ES-I3 (cell line): ENCODE measurements at regions not wholly inside any gene's neighbourhood (a gene's known extent, or its start where the extent isn't known, plus 50 kb on each side); places are given as distances from the start of the nearest gene placed in this dataset.
"Not testable (repeated sequence)": the region's sequence is repeated elsewhere in the genome, so short reads cannot be mapped to it uniquely, and the experiment has no call there.

Experiments used
- H3K36me3 ChIP-seq: 2 replicates; pipeline ENCODE4 v1.6.1; 2013; ENCODE audit warnings: mild to moderate bottlenecking, low read length, control low read depth, moderate library complexity; ENCODE audit not compliant: insufficient read depth
- H3K4me1 ChIP-seq: 2 replicates; pipeline ENCODE4 v1.6.1; 2013; ENCODE audit warnings: mild to moderate bottlenecking, control low read depth, low read length; ENCODE audit not compliant: insufficient read depth
- H3K9ac ChIP-seq: 2 replicates; pipeline ENCODE4 v1.6.1; 2013; ENCODE audit warnings: low read depth, mild to moderate bottlenecking, low read length, moderate library complexity
- H3K9me3 ChIP-seq: 2 replicates; pipeline ENCODE4 v1.6.1; 2013; ENCODE audit warnings: mild to moderate bottlenecking, low read length, moderate library complexity; ENCODE audit not compliant: control insufficient read depth, insufficient read depth

DNA sequence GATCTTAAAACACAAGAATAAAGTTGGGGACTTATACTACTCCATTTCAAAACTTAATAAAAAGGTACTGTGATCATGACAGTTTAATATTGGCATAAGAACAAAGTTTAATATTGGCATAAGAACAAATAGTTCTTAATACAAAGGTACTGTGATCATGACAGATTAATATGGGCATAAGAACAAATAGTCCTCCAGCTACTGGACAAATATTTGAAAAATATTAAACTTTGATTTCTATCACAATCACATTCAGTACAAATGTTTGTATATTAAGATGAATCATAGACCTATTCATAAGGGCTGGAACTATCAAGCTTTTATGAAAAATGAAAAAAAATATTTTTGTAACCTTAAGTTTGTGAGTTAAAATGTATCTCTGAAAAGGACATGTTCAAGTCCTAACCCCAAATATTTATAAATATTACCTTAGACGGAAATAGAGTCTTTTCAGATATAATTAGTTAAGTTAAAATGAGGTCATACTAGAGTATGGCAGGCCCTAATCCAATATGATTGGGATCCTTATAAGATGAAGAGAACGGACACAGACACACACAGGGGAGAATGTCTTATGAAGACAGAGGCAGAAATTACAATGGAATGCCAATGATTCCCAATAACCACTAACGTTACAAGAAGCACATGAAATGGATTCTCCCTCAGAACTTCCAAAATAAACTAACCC is 79.1 kb upstream of the RGS1 start:
- H3K36me3 ChIP-seq, result no peaks in the 10 kb centered on the region
- H3K4me1 ChIP-seq, result no peaks in the 10 kb centered on the region
- H3K9me3 ChIP-seq, result no peaks in the 10 kb centered on the region
- no peak overlapping the region for H3K9ac ChIP-seq

DNA sequence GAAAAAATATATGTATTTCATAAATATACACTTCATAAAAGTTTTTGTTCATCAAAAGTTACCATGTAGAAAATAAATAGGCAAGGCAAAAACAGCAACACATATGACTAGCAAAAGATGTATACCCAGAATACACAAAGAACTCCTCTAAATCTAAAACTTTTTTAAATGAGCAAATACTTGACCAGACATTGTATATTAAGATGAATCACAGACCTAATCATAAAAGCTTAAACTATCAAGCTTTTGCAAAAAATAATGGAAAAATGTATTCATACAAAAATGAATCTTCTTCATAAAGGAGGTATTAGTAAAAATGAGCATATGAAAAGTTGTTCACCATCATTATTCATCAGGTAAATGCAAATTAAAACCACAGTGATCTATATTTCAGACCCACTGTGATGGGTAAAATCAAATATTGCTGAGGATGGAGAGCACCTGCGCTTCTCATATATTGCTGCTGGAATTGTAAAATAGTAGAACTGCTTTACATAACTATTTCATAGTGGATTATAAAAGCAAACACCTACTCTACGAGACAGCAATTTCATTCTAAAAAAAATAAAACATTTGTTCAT is 78.3 kb upstream of the RGS1 start:
- no peaks in the 10 kb centered on the region for H3K4me1 ChIP-seq
- H3K9me3 ChIP-seq, result no peaks in the 10 kb centered on the region
- H3K9ac ChIP-seq, result no peak overlapping the region
- H3K36me3 ChIP-seq, result no peaks in the 10 kb centered on the region

DNA sequence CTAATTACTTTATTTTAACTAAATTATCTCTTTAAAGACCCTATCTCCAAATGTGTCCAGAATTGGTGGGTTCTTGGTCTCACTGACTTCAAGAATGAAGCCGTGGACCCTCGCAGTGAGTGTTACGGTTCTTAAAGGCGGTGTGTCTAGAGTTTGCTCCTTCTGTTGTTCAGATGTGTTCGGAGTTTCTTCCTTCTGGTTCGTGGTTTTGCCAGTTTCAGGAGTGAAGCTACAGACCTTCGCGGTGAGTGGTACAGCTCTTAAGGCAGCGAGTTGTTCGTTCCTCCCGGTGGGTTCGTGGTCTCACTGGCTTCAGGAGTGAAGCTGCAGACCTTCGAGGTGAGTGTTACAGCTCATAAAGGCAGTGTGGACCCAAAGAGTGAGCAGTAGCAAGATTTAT is 77.5 kb upstream of the RGS1 start:
- not testable (repeated sequence) for H3K4me1 ChIP-seq, H3K36me3 ChIP-seq, H3K9ac ChIP-seq, H3K9me3 ChIP-seq

DNA sequence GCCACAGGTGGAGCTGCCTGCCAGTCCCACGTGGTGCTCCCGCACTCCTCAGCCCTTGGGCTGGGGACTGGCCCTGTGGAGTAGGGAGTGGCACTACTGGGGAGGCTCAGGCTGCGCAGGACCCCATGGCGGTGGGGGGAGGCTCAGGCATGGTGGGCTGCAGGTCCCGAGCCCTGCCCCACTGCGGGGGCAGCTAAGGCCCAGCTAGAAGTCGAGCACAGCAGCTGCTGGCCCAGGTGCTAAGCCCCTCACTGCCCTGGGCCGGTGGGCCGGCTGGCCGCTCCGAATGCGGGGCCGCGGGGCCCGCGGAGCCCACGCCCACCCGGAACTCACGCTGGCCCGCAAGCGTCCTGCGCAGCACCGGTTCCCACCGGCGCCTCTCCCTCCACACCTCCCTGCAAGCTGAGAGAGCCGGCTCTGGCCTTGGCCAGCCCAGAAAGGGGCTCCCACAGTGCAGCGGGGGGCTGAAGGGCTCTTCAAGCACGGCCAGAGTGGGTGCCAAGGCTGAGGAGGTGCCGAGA is 76.5 kb upstream of the RGS1 start:
- H3K9me3 ChIP-seq, H3K36me3 ChIP-seq, H3K9ac ChIP-seq, H3K4me1 ChIP-seq: not testable (repeated sequence)

DNA sequence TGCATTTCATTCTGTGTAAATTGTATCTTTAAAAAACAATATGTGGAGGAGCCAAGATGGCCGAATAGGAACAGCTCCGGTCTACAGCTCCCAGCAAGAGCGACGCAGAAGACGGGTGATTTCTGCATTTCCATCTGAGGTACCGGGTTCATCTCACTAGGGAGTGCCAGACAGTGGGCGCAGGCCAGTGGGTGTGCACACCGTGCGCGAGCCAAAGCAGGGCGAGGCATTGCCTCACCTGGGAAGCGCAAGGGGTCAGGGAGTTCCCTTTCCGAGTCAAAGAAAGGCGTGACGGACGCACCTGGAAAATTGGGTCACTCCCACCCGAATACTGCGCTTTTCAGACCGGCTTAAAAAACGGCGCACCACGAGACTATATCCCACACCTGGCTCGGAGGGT is 75.0 kb upstream of the RGS1 start:
- H3K9me3 ChIP-seq, H3K36me3 ChIP-seq, H3K4me1 ChIP-seq: not testable (repeated sequence)
- H3K9ac ChIP-seq, result peak overlapping the region; percentile 13; the same call in 1 of the 2 replicates

DNA sequence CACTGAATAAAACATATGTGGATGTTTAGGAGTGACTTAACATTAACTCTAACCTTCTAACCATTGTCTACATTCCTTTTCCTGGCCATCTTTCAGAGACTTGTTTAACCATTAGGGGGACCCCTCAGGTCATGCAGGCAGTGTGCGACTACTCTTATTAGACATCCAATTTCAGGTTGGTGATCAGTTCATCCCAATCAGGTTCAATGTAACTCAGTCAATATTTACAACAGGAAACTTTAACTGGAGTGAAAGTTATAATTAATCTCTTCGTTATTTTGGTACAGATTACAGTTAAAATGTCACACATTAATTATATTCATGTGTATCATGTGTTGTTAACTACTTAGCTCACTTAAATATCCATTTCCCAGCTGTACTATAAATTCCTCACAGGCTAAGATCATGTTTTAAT is 68.8 kb upstream of the RGS1 start:
- no peaks in the 10 kb centered on the region for H3K36me3 ChIP-seq
- no peaks in the 10 kb centered on the region for H3K4me1 ChIP-seq
- no peaks in the 10 kb centered on the region for H3K9me3 ChIP-seq
- no peak overlapping the region for H3K9ac ChIP-seq

DNA sequence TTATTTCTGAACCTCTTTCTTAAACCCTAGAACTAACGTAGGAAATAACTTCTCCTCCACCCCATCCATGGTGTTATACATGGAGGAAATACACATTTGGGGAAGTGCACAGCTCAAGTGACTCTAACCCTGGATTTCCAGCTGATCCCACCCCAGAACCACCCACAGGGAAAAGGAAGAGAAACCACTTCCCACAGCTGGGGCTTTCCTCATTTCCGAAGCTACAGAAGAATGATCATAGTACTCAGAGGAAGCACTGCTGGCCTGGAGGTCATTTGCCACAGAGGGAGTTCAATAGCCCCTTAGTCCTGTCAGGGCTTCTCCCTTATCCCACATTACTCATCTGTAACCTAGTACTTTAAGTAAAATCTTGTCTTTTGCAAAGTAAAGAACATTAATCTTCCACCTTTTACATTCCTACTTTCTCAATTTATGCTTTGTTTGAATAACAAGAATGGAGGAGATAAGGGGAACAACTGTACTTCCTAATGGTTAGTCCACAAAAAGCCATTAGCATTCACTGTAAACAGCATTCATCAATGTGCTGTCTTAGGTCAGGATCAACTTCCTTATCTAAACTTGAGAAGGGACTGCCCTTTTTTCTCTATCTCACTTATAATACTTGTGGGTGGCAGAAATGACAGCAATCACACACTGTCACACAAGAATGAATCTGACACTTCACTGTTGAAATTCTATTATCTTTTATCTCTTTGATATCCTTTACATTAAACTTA is 63.0 kb upstream of the RGS1 start:
- peaks cover 5% of the 10 kb centered on the region; the same call in 1 of the 2 replicates for H3K4me1 ChIP-seq
- H3K9ac ChIP-seq, result no peak overlapping the region

DNA sequence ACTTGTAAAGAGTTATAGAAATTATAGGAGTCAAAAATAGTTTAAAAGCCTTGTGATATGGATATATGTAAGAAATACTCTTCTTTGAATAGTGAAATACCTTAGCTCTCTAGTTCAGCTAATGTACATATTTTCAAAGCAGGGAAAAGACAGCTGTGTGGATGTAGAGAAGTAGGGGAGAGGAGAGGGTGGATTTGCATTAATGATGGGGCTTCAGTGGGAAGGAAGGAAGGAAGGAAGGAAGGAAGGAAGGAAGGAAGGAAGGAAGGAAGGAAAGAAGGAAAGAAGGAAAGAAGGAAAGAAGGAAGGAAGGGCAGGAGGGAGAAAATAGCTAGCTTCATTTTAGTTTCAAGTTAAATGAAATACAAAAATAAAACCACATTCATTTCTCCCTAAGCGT is 62.4 kb upstream of the RGS1 start:
- Histone ChIP-seq H3K4me1 (peaks cover 5% of the 10 kb centered on the region; the same call in 1 of the 2 replicates), H3K36me3 (no peaks in the 10 kb centered on the region), H3K9me3 (no peaks in the 10 kb centered on the region), H3K9ac (no peak overlapping the region)

More for the DNA sequence above, 63.0 kb upstream of the RGS1 start:
- H3K36me3 ChIP-seq, result no peaks in the 10 kb centered on the region
- no peaks in the 10 kb centered on the region for H3K9me3 ChIP-seq

DNA sequence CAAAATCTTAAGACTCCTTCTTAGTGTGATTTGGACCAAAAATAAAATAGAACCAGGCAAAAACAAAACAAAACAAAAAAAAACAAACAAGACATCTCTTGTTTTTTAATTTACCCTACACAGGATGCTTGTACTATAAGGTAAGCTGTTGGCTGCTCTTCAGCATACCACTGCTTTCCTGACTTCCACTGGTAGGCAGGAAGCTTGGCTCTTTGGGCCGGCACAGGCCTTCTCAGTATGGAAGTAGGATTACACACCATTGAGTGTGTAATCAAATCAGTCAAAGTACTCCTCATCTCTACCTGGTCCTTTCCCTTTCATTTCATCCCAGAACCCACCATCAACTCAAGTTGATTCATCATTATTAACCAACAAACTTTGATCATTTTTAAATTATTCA is 61.9 kb upstream of the RGS1 start:
- H3K9ac ChIP-seq, result no peak overlapping the region
- H3K4me1 ChIP-seq, result peaks cover 5% of the 10 kb centered on the region; the same call in 1 of the 2 replicates
- no peaks in the 10 kb centered on the region for H3K9me3 ChIP-seq
- H3K36me3 ChIP-seq, result no peaks in the 10 kb centered on the region

DNA sequence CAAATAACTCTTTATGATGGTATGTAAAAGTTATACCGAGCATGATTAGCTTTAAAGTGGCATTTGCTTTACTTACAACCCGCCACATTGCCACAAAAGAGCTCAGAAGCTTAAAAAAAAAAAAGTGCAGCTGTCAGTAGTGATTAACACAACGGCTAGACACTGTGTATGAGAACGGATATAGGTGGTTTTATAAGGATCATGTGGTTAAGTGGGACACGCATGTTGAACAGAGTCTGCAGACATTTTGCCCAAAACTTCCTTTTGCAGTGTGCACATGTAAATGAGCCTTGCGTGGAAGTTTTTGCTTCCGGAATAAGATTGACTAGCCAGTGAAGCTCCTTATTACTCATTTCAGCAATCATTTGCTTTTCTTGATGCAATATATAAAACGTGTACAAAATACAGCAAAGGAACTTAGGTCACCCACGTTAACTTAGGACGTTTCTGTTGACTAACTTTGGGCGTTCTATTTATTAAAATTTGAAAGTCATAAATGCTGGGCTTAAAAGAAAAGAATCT is 58.7 kb upstream of the RGS1 start:
- Histone ChIP-seq H3K4me1 (peaks cover 5% of the 10 kb centered on the region; the same call in 1 of the 2 replicates), H3K36me3 (no peaks in the 10 kb centered on the region), H3K9ac (no peak overlapping the region), H3K9me3 (no peaks in the 10 kb centered on the region)

DNA sequence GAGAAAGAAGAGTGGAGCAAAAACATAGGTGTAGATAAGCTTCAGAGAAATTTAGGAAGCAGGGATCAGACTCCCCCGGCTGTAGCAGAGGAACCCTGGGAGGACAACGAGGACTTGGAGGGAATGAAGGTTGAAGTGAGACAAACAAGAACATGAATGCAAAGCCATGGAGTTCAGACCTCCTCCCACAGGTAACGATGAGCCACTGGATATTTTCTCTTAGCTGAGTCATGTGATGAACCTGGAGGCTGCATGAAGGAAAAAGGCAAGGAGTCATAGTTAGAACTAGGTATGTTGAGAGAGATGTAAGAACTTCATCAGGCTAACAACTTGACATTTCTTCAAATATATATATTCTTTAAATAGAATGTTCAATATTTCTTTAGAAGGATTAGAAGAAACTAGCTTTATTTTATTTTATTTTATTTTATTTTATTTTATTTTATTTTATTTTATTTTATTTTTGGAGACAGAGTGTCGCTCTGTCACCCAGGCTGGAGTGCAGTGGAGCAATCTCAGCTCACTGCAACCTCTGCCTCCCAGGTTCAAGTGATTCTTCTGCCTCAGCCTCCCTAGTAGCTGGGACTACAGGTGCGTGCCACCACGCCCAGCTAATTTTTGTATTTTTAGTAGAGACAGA is 57.7 kb upstream of the RGS1 start:
- not testable (repeated sequence) for H3K9ac ChIP-seq, H3K4me1 ChIP-seq, H3K36me3 ChIP-seq, H3K9me3 ChIP-seq

DNA sequence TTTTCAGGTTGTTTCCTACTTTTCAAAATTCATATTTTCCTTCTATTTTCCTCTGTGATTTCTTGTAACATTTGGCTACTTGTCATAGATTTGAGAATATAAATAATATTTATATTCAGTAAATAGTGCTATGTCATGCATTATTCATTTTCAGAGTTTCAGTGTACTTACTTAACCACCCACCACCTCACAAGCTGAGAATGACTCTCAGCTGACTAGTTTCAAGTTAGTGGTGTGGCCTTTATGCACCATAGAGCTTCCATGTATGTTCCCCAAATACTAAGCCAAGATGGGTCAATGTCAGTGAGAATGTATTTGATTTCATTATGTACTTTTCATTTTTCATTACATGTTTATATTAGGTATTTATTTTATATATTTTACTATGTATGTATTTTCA is 56.9 kb upstream of the RGS1 start:
- Histone ChIP-seq H3K9me3 (no peaks in the 10 kb centered on the region), H3K36me3 (no peaks in the 10 kb centered on the region), H3K4me1 (no peaks in the 10 kb centered on the region), H3K9ac (no peak overlapping the region)

DNA sequence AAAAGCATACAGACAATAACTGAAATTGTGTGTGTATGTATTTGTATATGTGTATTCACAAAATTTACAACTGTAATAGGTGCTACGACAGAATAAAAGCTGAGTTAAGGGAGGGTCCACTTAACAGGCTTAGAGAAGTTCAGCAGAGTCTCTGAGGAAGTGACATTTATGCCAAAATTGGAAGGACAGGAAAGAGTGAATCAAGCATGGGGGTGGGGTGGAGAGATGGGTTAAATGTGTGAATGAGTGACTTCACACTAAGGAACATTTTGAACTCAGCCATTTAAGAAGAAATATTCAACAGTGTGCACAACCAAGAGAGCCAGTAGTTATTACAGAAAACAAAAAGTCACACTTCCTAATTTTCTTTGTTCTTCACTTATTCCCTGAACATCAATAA is 53.8 kb upstream of the RGS1 start:
- no peaks in the 10 kb centered on the region for H3K4me1 ChIP-seq
- H3K9me3 ChIP-seq, result no peaks in the 10 kb centered on the region
- no peaks in the 10 kb centered on the region for H3K36me3 ChIP-seq
- no peak overlapping the region for H3K9ac ChIP-seq

DNA sequence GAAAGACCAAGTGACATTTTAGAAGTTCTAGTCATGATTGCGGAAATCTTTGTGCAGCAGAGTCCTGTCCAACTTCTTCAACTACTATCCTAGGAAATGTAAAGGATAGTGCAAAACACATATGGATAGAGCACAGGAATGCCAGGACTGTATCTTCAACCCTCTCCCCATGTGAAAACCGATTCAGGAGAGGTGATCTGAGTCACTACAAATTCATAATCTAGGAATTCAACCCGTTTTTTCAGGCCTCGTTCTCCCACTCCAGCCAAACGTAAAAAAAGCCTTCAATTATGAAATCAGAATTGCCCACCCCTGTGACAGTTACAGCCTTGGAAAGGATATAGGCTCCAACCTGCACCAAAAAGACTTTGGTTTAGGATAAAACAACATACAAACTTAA is 52.9 kb upstream of the RGS1 start:
- Histone ChIP-seq H3K36me3 (no peaks in the 10 kb centered on the region), H3K9me3 (no peaks in the 10 kb centered on the region), H3K9ac (no peak overlapping the region), H3K4me1 (no peaks in the 10 kb centered on the region)
